IMR-90 (cell line): ENCODE measurements at regions not wholly inside any gene's neighbourhood (a gene's known extent, or its start where the extent isn't known, plus 50 kb on each side); places are given as distances from the start of the nearest gene placed in this dataset.
"Not testable (repeated sequence)": the region's sequence is repeated elsewhere in the genome, so short reads cannot be mapped to it uniquely, and the experiment has no call there.

Experiments used
- ATAC-seq: fragments of 200-7000 bp; cut with Tn5 transposase; 2 replicates; pipeline ENCODE4 v1.9.1; 2020; ENCODE audit warnings: low read depth, mild to moderate bottlenecking, moderate library complexity
- BruUV-seq: library from RNA; stranded (reverse); fragments of 400-500 nt; replicated peaks from 2 replicates; lab custom pipeline; 2021; lab: Mats Ljungman, UMichigan
- CTCF ChIA-PET: fragments of 300-600 bp; formaldehyde crosslinking; extraction: SDS; loops from one replicate; lab custom pipeline; 2021; ENCODE audit warnings: antibody characterized with exemption; lab: Yijun Ruan, JAX
- POLR2A ChIA-PET: fragments of 300-600 bp; sonication (Branson Sonifier 250); formaldehyde crosslinking; loops from one replicate; lab custom pipeline; 2022; ENCODE audit warnings: antibody characterized with exemption; ENCODE audit not compliant: unreplicated experiment; lab: Charles Lee
- DNase-seq: peaks from one replicate; pipeline ENCODE4 v3.0.0; 2013
- H2AFZ ChIP-seq: replicated peaks from 2 replicates; pipeline ENCODE3; 2013; ENCODE audit warnings: low read length, mild to moderate bottlenecking; ENCODE audit not compliant: poor library complexity
- H2AK5ac ChIP-seq: 2 replicates; pipeline ENCODE4 v1.6.1; 2013; ENCODE audit warnings: low read depth, low read length, inconsistent platforms
- H2AK9ac ChIP-seq: replicated peaks from 2 replicates; pipeline ENCODE3; 2013; ENCODE audit warnings: mild to moderate bottlenecking, low read depth, low read length, moderate library complexity; ENCODE audit not compliant: poor library complexity
- H2BK120ac ChIP-seq: 2 replicates; pipeline ENCODE4 v1.6.1; 2013; ENCODE audit warnings: low read depth, low read length, inconsistent platforms
- H2BK15ac ChIP-seq: 3 replicates; pipeline ENCODE4 v1.6.1; 2013; ENCODE audit warnings: low read depth, low read length, inconsistent platforms
- H2BK20ac ChIP-seq: 2 replicates; pipeline ENCODE4 v1.6.1; 2013; ENCODE audit warnings: low read depth, mild to moderate bottlenecking, inconsistent platforms, low read length, moderate library complexity
- H2BK5ac ChIP-seq: 2 replicates; pipeline ENCODE4 v1.6.1; 2013; ENCODE audit warnings: mild to moderate bottlenecking, low read depth, low read length, inconsistent platforms; ENCODE audit not compliant: poor library complexity, severe bottlenecking
- H3K14ac ChIP-seq: replicated peaks from 2 replicates; pipeline ENCODE4 v1.6.1; 2013; ENCODE audit warnings: low read depth, low read length, inconsistent platforms
- H3K18ac ChIP-seq: 2 replicates; pipeline ENCODE4 v1.6.1; 2013; ENCODE audit warnings: low read depth, low read length, control low read depth
- H3K23ac ChIP-seq: 2 replicates; pipeline ENCODE4 v1.6.1; 2013; ENCODE audit warnings: low read depth, low read length, inconsistent platforms
- H3K27ac ChIP-seq: 2 replicates; pipeline ENCODE4 v1.5.1; 2013; ENCODE audit warnings: mild to moderate bottlenecking, control low read depth, low read length; ENCODE audit not compliant: insufficient read depth
- H3K27me3 ChIP-seq: 2 replicates; pipeline ENCODE4 v1.6.1; 2013; ENCODE audit warnings: low read length; ENCODE audit not compliant: control insufficient read depth, insufficient read depth
- H3K36me3 ChIP-seq: 2 replicates; pipeline ENCODE4 v1.6.1; 2013; ENCODE audit warnings: low read length, mixed read lengths; ENCODE audit not compliant: control insufficient read depth, insufficient read depth
- H3K4ac ChIP-seq: 2 replicates; pipeline ENCODE4 v1.6.1; 2013; ENCODE audit warnings: low read depth, low read length, inconsistent platforms
- H3K4me1 ChIP-seq: 2 replicates; pipeline ENCODE4 v1.6.1; 2013; ENCODE audit warnings: low read length, mixed read lengths; ENCODE audit not compliant: control insufficient read depth, insufficient read depth
- H3K4me2 ChIP-seq: 2 replicates; pipeline ENCODE4 v1.6.1; 2013; ENCODE audit warnings: low read depth, mild to moderate bottlenecking, control low read depth, low read length, moderate library complexity
- H3K4me3 ChIP-seq: 2 replicates; pipeline ENCODE4 v1.5.1; 2013; ENCODE audit warnings: low read depth, mild to moderate bottlenecking, control low read depth, low read length, moderate library complexity; ENCODE audit not compliant: insufficient read depth
- H3K56ac ChIP-seq: 2 replicates; pipeline ENCODE4 v1.6.1; 2013; ENCODE audit warnings: low read length, inconsistent platforms; ENCODE audit not compliant: insufficient read depth; ENCODE audit errors: extremely low read depth
- H3K79me1 ChIP-seq, 2 experiments: 2 replicates each; pipeline ENCODE4 v1.6.1; 2013; ENCODE audit warnings: low read length in 2 of 2, inconsistent platforms in 1 of 2, low read depth in 1 of 2
- H3K9ac ChIP-seq: 2 replicates; pipeline ENCODE4 v1.6.1; 2013; ENCODE audit warnings: low read depth, low read length, control low read depth
- H3K9me1 ChIP-seq: 2 replicates; pipeline ENCODE4 v1.6.1; 2013; ENCODE audit warnings: low read length, inconsistent platforms; ENCODE audit not compliant: insufficient read depth
- H3K9me3 ChIP-seq: 2 replicates; pipeline ENCODE4 v1.6.1; 2013; ENCODE audit warnings: low read length; ENCODE audit not compliant: control insufficient read depth, insufficient read depth
- H4K20me1 ChIP-seq: 2 replicates; pipeline ENCODE4 v1.6.1; 2013; ENCODE audit warnings: low read length, inconsistent platforms; ENCODE audit not compliant: insufficient read depth
- H4K5ac ChIP-seq: 2 replicates; pipeline ENCODE4 v1.6.1; 2013; ENCODE audit warnings: mild to moderate bottlenecking, low read depth, low read length, control low read depth
- H4K8ac ChIP-seq, 2 experiments: 2 replicates each; pipeline ENCODE4 v1.6.1; 2013; ENCODE audit warnings: low read depth in 2 of 2, low read length in 2 of 2, control low read depth in 1 of 2, inconsistent platforms in 1 of 2
- H4K91ac ChIP-seq: 2 replicates; pipeline ENCODE4 v1.6.1; 2013; ENCODE audit warnings: low read depth, low read length, inconsistent platforms; ENCODE audit not compliant: insufficient read depth
- WGBS, 2 experiments: methylation state at CpG; one replicate each; pipeline versions ENCODE4 v1.1.5 to v1.1.7; 2013; ENCODE audit warnings: missing lambda C conversion rate in 2 of 2; ENCODE audit not compliant: insufficient read length in 1 of 2; ENCODE audit errors: extremely low coverage in 2 of 2; 5-methylcytosine and 5-hydroxymethylcytosine counted together
- dilution Hi-C: fragments of 300-500 bp; cut with HindIII; formaldehyde crosslinking; loops from one replicate; pipeline ENCODE4 v1.14.3; 2018; ENCODE audit warnings: low sequenced_read_pairs; ENCODE audit not compliant: unreplicated experiment
- in situ Hi-C: fragments of 300-500 bp; cut with MboI; formaldehyde crosslinking; loops from 3 replicates; pipeline ENCODE4 v1.14.3; 2019; ENCODE audit warnings: low sequenced_read_pairs, inconsistent platforms, mixed read lengths
- intact Hi-C: fragments of 100-400 bp; cut with micrococcal nuclease; formaldehyde crosslinking; loops from 2 replicates; pipeline ENCODE4 v1.10.0; 2022

GRCh38 chr19:30804333-30804732 lies 432.1 kb downstream of the ZNF536 start:
- H3K9me3 ChIP-seq, H2BK120ac ChIP-seq, H4K5ac ChIP-seq, H3K18ac ChIP-seq, H2AK9ac ChIP-seq, H3K27me3 ChIP-seq, H3K14ac ChIP-seq, H3K9ac ChIP-seq, H3K4me2 ChIP-seq, H3K56ac ChIP-seq, H3K79me1 ChIP-seq, H3K36me3 ChIP-seq, BruUV-seq, H2AFZ ChIP-seq, intact Hi-C loops, H3K4me1 ChIP-seq, H2BK20ac ChIP-seq, H3K4me3 ChIP-seq, H2BK5ac ChIP-seq, H4K8ac ChIP-seq, ATAC-seq, dilution Hi-C loops, H3K9me1 ChIP-seq, H4K20me1 ChIP-seq, H2BK15ac ChIP-seq, H4K91ac ChIP-seq, H2AK5ac ChIP-seq, in situ Hi-C loops, H3K4ac ChIP-seq, CTCF ChIA-PET, POLR2A ChIA-PET, DNase-seq, H3K27ac ChIP-seq, H3K23ac ChIP-seq: not testable (repeated sequence)
- no CpG with 5 or more reads among the region's 3 CpGs for WGBS, 2 experiments
